ENCODE measurements at regions not wholly inside any gene's neighbourhood (a gene's known extent, or its start where the extent isn't known, plus 50 kb on each side); places are given as distances from the start of the nearest gene placed in this dataset.
"Not testable (repeated sequence)": the region's sequence is repeated elsewhere in the genome, so short reads cannot be mapped to it uniquely, and the experiment has no call there.

DNA sequence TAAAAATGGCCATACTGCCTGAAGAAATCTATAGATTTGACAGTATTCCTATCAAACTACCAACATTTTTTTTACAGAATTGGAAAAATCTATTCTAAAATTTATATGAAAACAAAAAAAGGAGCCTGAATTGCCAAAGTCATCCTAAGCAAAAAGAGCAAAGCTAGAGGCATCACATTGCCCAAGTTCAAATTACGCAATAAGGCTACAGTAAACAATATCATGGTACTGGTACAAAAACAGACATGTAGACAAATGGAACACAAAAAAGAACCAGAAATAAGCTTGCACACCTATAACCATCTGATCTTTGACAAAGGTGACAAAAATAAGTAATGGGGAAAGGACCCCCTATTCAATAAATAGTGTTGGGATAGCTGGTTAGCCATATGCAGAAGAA, 50.2 kb upstream of the THSD7B start:
- no peak for DNase-seq

- DNase-seq, result no peak
Measured at GRCh38 chr2:136714452-136714951, 50.8 kb upstream of the THSD7B start.

DNA sequence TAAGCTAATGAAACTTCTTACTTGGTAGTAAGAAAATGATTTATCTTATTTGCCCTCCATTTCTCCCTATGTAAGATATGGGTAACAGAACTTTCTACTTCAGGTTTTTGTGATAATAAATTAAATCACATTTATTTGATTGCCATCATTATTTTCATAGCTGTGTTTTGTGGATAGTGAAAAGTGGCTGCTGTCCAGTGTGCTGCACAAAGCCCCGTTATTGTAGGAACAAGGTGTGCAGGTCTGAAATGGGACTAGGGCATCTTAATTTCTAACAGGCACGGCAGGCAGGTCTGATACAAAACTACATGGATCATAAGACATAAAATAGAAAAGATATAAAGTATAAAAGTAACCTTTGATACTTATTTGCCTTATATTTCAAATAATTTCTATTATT, 51.6 kb upstream of the THSD7B start:
- DNase-seq, result no peak

DNA sequence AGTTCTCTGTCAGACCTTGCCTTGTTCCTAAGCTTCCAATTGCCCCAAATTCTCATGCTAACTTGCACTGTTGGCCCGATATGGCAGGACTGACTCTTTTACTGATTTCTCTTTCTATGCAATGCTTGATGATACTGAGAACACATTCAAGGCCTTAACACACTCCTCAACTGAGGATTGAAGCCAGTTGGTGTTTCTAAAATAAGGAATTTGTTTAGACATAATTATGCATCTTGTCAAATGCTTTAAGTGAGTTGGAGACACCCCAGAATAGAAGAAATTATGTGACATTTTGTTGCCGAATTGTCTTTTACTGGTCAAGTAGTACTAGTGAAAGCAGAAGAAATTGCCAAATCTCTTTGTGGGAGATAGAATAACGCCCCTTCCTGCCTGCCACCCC, 60.0 kb upstream of the THSD7B start:
- DNase-seq, result no peak

DNA sequence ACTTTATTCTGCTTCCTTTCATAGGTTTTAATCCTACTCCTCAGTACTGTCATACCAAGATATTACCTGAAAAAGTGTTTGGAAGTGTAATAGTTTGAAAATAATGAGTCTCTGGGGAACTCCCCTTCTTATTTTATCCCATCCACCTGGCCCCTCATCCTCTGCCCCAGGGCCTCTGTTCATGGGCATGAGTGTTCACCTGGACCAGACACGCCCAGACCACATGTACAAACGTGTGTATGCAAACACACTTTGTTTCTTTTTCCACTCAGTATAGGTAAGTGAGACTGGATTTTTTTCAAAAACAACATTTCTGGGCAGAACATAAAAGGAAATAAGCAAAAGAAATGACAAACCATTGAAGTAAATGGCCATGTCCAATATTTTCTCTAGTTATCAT, 62.1 kb upstream of the THSD7B start:
- DNase-seq, result no peak

DNA sequence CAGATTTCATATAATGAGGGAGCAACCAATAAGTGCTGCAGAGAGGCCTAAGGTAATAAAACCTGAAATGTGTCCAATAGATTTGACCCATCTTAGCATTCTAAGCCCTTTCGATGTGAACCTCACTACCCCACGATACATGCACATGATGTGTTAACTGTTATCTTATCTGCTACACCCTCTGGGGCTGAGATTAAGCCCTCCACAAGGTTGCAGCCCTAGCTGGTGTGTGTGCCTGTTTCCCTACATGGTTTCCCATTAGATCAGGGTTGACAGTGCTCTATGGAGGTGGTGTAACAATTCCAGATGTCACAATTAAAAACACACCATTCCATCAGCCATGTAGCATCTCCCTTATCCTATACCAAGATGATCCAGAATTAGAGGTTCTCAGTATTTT, 68.9 kb upstream of the THSD7B start:
- DNase-seq, result no peak

- no peak for DNase-seq
Measured at GRCh38 chr2:136693966-136694365, 71.4 kb upstream of the THSD7B start.

DNA sequence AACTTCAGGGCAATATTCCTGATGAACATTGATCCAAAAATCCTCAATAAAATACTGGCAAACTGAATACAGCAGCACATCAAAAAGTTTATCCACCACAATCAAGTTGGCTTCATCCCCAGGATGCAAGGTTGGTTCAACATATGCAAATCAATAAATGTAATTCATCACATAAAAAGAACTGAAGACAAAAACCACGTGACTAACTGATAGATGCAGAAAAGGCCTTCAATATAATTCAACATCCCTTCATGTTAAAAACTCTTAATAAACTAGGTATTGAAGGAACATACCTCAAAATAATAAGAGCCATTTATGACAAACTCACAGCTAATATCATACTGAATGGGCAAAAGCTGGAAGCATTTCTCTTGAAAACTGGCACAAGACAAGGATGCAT, 85.3 kb upstream of the THSD7B start:
- DNase-seq, result not testable (repeated sequence)

DNA sequence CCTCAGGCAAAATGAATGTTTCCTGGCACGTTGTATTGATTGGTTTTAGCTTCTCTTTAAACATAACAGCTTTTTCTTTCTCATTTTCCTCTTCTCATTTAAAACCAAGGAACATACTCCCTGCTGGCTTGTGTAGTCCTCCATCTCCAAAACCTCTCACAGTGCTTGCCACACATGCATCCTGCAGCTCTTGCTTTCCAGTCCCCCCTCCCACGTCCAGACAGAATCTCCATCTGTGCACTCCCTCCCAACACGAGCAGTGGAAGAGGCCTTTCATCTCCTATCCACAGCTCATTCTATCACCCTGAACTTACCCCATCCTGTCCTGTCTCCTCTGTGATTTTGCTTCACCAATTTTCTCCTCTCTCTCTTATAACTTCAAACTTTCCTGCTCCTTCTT, 99.6 kb upstream of the THSD7B start:
- DNase-seq, result no peak

GRCh38 chr2:136664713-136665405, 100.5 kb upstream of the THSD7B start:
- DNase-seq, result no peak

GRCh38 chr2:136658201-136658600, 107.1 kb upstream of the THSD7B start:
- no peak for DNase-seq

- peak; percentile 6 for DNase-seq
Measured at GRCh38 chr2:136653861-136654260, 111.5 kb upstream of the THSD7B start.

DNA sequence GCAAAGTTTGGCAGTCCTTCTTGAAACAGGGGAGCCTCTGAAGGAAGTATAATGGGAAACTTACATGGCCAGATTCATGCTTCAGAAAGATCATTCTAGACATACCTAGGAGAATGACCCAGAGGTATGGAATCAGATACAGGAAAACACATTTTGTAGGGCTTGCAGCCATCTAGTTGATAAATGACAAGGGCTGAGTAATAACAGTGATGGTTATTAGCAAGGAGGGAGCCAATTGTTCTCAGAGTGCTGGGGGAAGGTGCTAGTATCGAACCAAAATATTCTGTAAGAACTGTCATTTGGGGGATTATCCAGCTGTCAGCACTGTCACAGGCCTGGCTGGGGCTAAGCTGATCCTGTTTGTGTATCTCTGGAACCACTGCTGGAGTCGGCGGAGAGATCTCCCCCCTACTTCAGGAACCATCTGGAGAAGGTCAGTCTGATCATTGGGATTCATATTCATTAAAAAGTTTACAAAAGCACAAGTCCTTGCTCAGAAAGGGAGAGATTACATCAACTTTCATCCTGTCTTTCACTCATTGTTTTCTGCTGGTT, 113.8 kb upstream of the THSD7B start:
- no peak for DNase-seq

DNA sequence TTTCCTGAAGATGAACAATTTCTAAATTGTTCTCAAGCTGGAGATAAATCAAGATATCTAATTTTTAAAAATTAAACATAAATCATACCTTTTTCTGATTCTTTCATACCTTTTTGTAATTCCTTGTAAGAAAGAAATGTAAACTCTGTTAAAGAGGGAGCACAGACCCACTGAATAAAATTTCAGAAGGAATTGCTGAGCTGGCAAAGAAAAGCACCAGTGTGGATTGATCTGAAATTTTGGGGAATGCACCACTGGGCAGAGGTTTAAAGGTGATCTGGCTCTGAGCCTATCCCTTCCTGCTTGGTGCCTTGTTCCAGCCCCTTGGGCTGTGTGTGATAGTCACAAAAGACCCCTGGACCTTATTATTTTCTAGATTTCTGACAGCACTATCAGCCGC, 118.3 kb upstream of the THSD7B start:
- no peak for DNase-seq

DNA sequence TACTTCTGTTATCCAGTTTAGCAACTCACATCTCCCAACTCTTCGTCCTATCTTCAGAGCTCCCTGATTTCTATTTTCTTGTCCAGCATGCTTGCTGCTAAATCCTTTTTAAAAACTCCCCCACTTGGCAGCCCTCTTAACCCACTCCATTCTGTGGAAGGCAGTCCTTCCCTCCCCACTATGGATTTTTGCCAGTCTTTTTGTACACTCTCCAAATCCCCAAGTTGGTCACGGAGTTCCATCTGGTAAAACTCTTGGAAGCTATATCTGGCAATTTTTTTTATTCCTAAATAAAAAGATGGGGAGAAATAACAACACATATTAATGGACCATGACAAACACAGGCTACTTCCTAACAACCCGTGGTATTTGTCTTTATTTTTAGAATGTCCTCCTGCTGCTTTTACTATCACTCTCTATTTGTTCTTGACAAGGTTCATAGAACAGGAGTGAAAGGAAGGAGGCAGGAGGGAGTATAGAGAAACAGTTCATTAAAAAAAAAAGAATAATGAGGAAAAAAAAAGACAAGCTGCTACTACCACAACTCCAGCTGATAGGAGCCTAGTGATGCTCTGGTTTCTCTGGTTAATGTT, 120.0 kb upstream of the THSD7B start:
- no peak for DNase-seq

DNA sequence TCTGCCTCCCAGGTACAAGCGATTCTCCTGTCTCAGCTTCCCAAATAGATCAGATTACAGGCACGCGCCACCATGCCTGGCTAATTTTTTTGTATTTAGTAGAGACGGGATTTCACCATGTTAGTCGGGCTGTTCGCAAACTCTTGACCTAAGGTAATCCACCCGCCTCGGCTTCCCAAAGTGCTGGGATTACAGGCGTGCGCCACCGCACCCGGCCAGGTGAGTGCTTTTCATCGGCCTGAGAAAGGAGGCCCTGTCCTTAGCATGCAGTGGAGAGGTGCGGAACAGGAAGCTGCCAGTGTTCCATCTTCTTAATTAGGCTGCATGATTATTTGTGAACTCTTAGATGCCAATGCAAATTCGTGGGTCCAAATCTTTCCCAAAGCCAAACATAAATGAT, 125.7 kb upstream of the THSD7B start:
- DNase-seq, result no peak

DNA sequence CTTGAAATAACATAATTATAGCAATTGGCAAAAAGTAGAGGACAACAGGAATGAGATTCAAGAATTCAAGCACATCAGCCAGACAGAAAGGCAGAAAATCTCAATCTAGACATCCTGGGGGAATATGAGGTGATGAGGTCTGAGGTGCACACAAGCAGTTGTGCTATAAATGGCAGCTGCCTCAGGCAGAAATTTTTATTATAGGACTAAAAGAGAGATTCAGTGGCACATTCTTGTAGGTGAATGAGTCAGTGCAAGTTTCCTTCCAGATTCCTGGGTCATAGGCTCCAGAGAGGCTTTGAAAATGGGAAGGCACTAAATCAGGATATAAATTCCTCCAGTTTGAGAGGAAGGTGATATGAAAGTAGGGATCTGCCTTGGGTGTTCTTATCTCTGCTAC, 127.2 kb upstream of the THSD7B start:
- DNase-seq, result no peak

DNA sequence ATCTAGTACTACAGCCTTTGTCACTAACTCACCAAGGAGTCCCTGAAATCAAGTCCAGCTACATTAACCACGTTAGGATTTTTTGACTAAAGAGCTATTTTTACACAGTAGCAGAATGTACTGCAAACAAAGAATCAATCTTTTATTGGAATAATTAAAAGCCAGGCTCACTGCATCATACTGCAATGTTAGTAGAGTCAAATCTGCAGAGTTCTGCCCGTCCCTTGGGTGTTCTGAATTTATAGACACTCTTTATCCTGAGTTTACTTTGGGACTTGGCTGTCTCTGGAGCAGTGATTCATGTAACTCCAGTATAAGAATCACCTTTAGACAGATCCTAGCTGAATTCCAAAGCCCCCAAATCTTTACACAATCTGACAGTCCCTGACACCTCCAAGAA, 127.9 kb upstream of the THSD7B start:
- DNase-seq, result no peak

DNA sequence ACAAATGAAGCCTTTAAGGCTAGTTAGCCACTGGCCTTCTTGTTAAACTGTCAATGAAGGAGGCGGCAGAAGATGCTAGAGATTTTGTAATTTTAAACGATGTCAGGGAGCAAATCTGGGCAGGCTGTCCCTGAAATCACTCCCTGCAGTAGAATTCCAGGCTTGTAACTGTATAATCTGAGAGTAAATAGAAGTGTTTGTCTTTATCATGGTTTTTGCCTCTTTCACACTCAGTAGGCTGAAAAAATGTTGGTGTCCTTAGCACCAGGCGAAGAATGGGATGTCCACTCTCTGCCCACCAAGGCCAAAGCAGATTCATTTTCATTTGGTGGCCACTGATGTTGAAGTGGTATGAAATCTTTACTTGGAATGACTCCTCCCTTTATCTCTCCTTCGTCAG, 136.9 kb upstream of the THSD7B start:
- DNase-seq, result no peak

GRCh38 chr2:136613096-136613495, 152.2 kb upstream of the THSD7B start:
- peak; percentile 66 for DNase-seq

GRCh38 chr2:136612079-136612478, 153.3 kb upstream of the THSD7B start:
- DNase-seq, result no peak

DNA sequence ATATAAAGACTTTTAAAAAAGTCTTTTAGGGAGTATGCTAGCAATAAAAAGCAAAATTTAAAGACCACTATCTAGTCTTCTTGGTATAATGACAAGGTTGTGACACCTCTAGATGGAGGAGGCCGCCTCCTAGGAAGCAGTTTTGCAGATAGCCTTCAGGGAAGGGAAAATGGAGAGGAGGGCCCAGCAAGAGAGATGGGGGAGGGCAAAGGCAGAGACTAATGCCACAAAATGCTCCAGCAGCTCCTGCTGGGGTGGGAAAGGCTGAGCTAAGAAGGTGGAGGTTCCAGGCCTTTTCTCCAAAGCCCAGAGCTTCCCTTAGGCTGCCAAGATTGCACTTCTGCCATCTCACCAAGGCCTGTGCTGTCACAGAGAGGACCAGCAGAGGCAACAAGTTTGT, 153.9 kb upstream of the THSD7B start:
- no peak for DNase-seq

GRCh38 chr2:136582628-136583205, 182.6 kb upstream of the THSD7B start:
- no peak for DNase-seq

DNA sequence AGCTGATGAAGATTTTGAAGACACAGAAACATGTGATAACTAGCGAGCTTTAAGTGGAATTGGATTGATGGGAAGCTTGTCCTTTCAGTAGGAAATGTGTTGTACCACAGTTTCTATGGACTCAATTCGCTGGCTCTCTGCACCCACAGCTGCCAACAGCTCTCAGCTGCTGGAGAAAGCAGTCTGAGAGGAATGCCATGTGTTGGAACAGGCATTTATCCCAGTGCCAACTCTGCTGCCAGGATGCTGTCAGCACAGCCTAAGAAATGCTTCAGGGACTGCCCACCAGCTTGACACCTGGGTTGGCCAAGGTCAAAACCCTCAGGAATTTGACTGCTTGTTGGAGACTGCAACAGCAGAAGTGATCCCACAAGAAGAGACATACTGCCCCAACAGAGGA, 193.0 kb upstream of the THSD7B start:
- DNase-seq, result peak; percentile 31

All from NCI-H1694 (cell line).